ENCODE measurements at regions not wholly inside any gene's neighbourhood (a gene's known extent, or its start where the extent isn't known, plus 50 kb on each side); places are given as distances from the start of the nearest gene placed in this dataset.

DNA sequence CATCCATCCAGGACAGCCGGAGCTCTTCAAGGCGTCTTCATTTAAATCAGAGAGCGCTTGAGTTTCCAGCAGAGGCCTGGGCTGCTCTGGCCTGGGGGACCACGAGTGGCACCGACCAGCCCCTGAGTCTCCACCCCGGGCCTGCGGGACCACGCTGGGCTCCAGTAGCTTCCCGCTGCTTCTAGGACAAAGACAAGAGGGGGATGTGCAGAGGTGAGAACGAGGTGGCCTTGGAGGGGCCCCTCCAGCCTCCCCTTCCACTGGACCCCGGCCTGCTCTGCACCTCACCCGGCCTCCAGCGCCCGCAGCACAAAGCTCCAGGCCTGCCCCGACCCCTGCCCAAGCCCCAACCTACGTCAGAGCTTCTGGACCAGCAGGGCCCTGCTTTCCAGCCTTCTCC is 81.6 kb downstream of the IRX2 start:
- H3K36me3 ChIP-seq (ENCODE audit: control insufficient read depth, low read length) = no peaks in the 10 kb centered on the region
- TF ChIP-seq CTCF (IDR thresholded peaks at IDR 0.05; ENCODE audit: low read depth, low read length, poor library complexity, severe bottlenecking) (no peak), EZH2phosphoT487 (IDR thresholded peaks at IDR 0.05; ENCODE audit: borderline replicate concordance, low read length) (no peak)
- H3K9me2 ChIP-seq (replicated peaks; ENCODE audit: control insufficient read depth, low read length) = no peaks in the 10 kb centered on the region
- no peaks in the 10 kb centered on the region for H3K4me1 ChIP-seq (ENCODE audit: control insufficient read depth, low read length)
- H3K4me3 ChIP-seq (ENCODE audit: low read length) = no peak overlapping the region
- no peaks in the 10 kb centered on the region for H3K27me3 ChIP-seq (ENCODE audit: control insufficient read depth, low read length)
- peaks cover 23% of the 10 kb centered on the region; the same call in 1 of the 2 replicates for H3K9me3 ChIP-seq (ENCODE audit: control insufficient read depth, insufficient read depth, low read length)
- no peaks in the 10 kb centered on the region for H4K20me1 ChIP-seq (ENCODE audit: control insufficient read depth, insufficient read depth, low read depth, low read length)
- no peak overlapping the region for H3K27ac ChIP-seq (ENCODE audit: low read depth, low read length)
- H3K79me2 ChIP-seq (ENCODE audit: control insufficient read depth, low read length) = no peaks in the 10 kb centered on the region
- no peak overlapping the region for H3K4me2 ChIP-seq (ENCODE audit: low read length)
- no peaks in the 10 kb centered on the region for H3F3A ChIP-seq (ENCODE audit: control insufficient read depth, insufficient read depth)

GRCh38 chr5:2669259-2669658 is 82.2 kb downstream of the IRX2 start:
- no peak overlapping the region for H3K4me3 ChIP-seq (ENCODE audit: low read length)

GRCh38 chr5:2666081-2666480 is 85.4 kb downstream of the IRX2 start:
- H3K9me3 ChIP-seq (ENCODE audit: control insufficient read depth, insufficient read depth, low read length) = peaks cover 15% of the 10 kb centered on the region; the same call in 1 of the 2 replicates

More at GRCh38 chr5:2669259-2669658, 82.2 kb downstream of the IRX2 start:
- no peaks in the 10 kb centered on the region for H3K27me3 ChIP-seq (ENCODE audit: control insufficient read depth, low read length)
- no peaks in the 10 kb centered on the region for H3K9me2 ChIP-seq (replicated peaks; ENCODE audit: control insufficient read depth, low read length)
- peaks cover 23% of the 10 kb centered on the region; the same call in 1 of the 2 replicates for H3K9me3 ChIP-seq (ENCODE audit: control insufficient read depth, insufficient read depth, low read length)
- no peak overlapping the region for H3K4me2 ChIP-seq (ENCODE audit: low read length)
- no peaks in the 10 kb centered on the region for H3F3A ChIP-seq (ENCODE audit: control insufficient read depth, insufficient read depth)
- no peaks in the 10 kb centered on the region for H3K79me2 ChIP-seq (ENCODE audit: control insufficient read depth, low read length)
- H3K36me3 ChIP-seq (ENCODE audit: control insufficient read depth, low read length) = no peaks in the 10 kb centered on the region
- no peaks in the 10 kb centered on the region for H4K20me1 ChIP-seq (ENCODE audit: control insufficient read depth, insufficient read depth, low read depth, low read length)
- no peak overlapping the region for H3K27ac ChIP-seq (ENCODE audit: low read depth, low read length)
- TF ChIP-seq EZH2phosphoT487 (IDR thresholded peaks at IDR 0.05; ENCODE audit: borderline replicate concordance, low read length) (no peak), CTCF (IDR thresholded peaks at IDR 0.05; ENCODE audit: low read depth, low read length, poor library complexity, severe bottlenecking) (no peak)
- no peaks in the 10 kb centered on the region for H3K4me1 ChIP-seq (ENCODE audit: control insufficient read depth, low read length)

More at GRCh38 chr5:2666081-2666480, 85.4 kb downstream of the IRX2 start:
- TF ChIP-seq EZH2phosphoT487 (IDR thresholded peaks at IDR 0.05; ENCODE audit: borderline replicate concordance, low read length) (no peak), CTCF (IDR thresholded peaks at IDR 0.05; ENCODE audit: low read depth, low read length, poor library complexity, severe bottlenecking) (no peak)
- H3K4me3 ChIP-seq (ENCODE audit: low read length) = no peak overlapping the region
- no peaks in the 10 kb centered on the region for H3K9me2 ChIP-seq (replicated peaks; ENCODE audit: control insufficient read depth, low read length)
- no peaks in the 10 kb centered on the region for H3K79me2 ChIP-seq (ENCODE audit: control insufficient read depth, low read length)
- no peaks in the 10 kb centered on the region for H3F3A ChIP-seq (ENCODE audit: control insufficient read depth, insufficient read depth)
- H4K20me1 ChIP-seq (ENCODE audit: control insufficient read depth, insufficient read depth, low read depth, low read length) = no peaks in the 10 kb centered on the region
- no peaks in the 10 kb centered on the region for H3K36me3 ChIP-seq (ENCODE audit: control insufficient read depth, low read length)
- H3K27ac ChIP-seq (ENCODE audit: low read depth, low read length) = no peak overlapping the region
- H3K4me2 ChIP-seq (ENCODE audit: low read length) = no peak overlapping the region
- H3K4me1 ChIP-seq (ENCODE audit: control insufficient read depth, low read length) = no peaks in the 10 kb centered on the region
- H3K27me3 ChIP-seq (ENCODE audit: control insufficient read depth, low read length) = no peaks in the 10 kb centered on the region

Data from DOHH2 (cell line).